Transverse colon (tissue), 4 donors: ENCODE measurements at regions not wholly inside any gene's neighbourhood (a gene's known extent, or its start where the extent isn't known, plus 50 kb on each side); places are given as distances from the start of the nearest gene placed in this dataset.

Experiments
- DNase-seq: peaks from one replicate; pipeline ENCODE4 v3.0.0-alpha.2; 2019
- H3K27ac ChIP-seq, 4 donors: fragments of 200-600 bp; sonication (generic); 2 replicates each; pipeline ENCODE4 v1.5.1; 2016 to 2018; ENCODE audit warnings: inconsistent platforms in 4 of 4
- H3K27me3 ChIP-seq: fragments of 200-600 bp; sonication (generic); 2 replicates; pipeline ENCODE4 v1.5.1; 2017; ENCODE audit warnings: inconsistent platforms
- H3K36me3 ChIP-seq, 4 donors: fragments of 200-600 bp; sonication (generic); 2 replicates each; pipeline ENCODE4 v1.5.1; 2017 to 2019; ENCODE audit warnings: inconsistent platforms in 4 of 4
- H3K4me1 ChIP-seq, 4 donors: fragments of 200-600 bp; sonication (generic); 2 replicates each; pipeline ENCODE4 v1.5.1; 2017 to 2020; ENCODE audit warnings: inconsistent platforms in 4 of 4
- H3K4me3 ChIP-seq, 4 donors: fragments of 200-600 bp; sonication (generic); 1 replicate in 1 of 4; 2 replicates in 3 of 4; pipeline versions ENCODE4 v1.5.1 to v1.6.1; 2017 to 2019; ENCODE audit warnings: inconsistent platforms in 4 of 4
- H3K9me3 ChIP-seq, 2 donors: fragments of 200-600 bp; sonication (generic); 2 replicates each; pipeline ENCODE4 v1.5.1; 2017 to 2019; ENCODE audit warnings: inconsistent platforms in 2 of 2
- EP300 ChIP-seq: sonication (generic); formaldehyde crosslinking; IDR thresholded peaks from one replicate; pipeline ENCODE4 v1.6.1; 2017; ENCODE audit warnings: antibody characterized with exemption, low read depth
- POLR2A ChIP-seq: fragments of 450-650 bp; IDR thresholded peaks from one replicate; pipeline ENCODE4 v1.6.1; 2016; ENCODE audit warnings: antibody characterized with exemption, mild to moderate bottlenecking, moderate library complexity
- POLR2AphosphoS5 ChIP-seq, 3 donors: sonication (generic); formaldehyde crosslinking; IDR thresholded peaks; one replicate each; pipeline ENCODE4 v1.6.1; 2016; ENCODE audit warnings: antibody characterized with exemption in 3 of 3
- whole genome bisulfite sequencing, 2 donors: methylation state at CpG; one replicate each; pipeline ENCODE4 v1.1.5; 2018; ENCODE audit warnings: low coverage in 1 of 2; 5-methylcytosine and 5-hydroxymethylcytosine counted together
- in situ Hi-C, 4 donors: fragments of 200-750 bp; cut with MboI; loops; one replicate each; pipeline versions ENCODE4 v1.15.0 to v1.15.1; 2017; ENCODE audit warnings: low sequenced_read_pairs in 3 of 4, low pct_ligation_motif_present in 1 of 4, low pct_unique_long_range_greater_than_20kb in 1 of 4
- intact Hi-C: fragments of 100-400 bp; cut with DNase I; formaldehyde crosslinking; loops from one replicate; pipeline ENCODE4 v1.15.1; 2023; ENCODE audit warnings: low total_unique reads
- TF ChIP-seq, protein P1 (sequence below), 5 experiments: fragments of 200-600 bp in 3 of 5; fragments of 450-650 bp in 2 of 5; sonication (generic) in 3 of 5; IDR thresholded peaks; 1 replicate in 2 of 5; 2 replicates in 3 of 5; pipeline ENCODE4 v1.5.1; 2016 to 2017; ENCODE audit warnings: antibody characterized with exemption in 5 of 5, inconsistent platforms in 3 of 5, mild to moderate bottlenecking in 2 of 5, moderate library complexity in 1 of 5

DNA sequence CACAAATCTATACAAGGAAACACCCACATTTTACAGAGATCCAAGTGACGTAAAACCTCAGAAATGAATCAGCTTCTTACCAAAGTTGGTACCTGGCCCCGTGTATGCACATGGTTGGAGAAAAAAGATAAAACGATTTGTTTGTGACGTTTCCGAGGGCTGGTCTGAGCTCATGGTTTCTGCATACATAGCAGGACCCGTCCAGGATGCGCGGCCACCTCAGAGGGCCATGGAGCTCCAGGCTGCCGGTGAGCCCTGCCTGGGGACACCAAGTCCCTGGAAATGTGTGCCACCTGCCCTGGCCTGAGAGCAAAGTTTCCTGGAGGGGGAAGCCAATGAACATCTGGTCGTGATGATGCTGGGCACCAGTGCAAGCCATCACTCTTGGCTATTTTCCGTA is 402.6 kb upstream of the MKI67 start:
- Histone ChIP-seq H3K27ac (no peak overlapping the region), H3K36me3 (no peaks in the 10 kb centered on the region), H3K4me1 (no peaks in the 10 kb centered on the region), H3K9me3 (no peaks in the 10 kb centered on the region), H3K27me3 (peaks cover 5% of the 10 kb centered on the region), H3K4me3 (no peak overlapping the region)
- no peak for TF ChIP-seq EP300
- 70 to 76% methylated on average over 9 to 11 of the region's 11 CpGs for WGBS, 2 donors
- in situ Hi-C loops = no loop called here
- DNase-seq = no peak
- intact Hi-C loops = no loop called here

DNA sequence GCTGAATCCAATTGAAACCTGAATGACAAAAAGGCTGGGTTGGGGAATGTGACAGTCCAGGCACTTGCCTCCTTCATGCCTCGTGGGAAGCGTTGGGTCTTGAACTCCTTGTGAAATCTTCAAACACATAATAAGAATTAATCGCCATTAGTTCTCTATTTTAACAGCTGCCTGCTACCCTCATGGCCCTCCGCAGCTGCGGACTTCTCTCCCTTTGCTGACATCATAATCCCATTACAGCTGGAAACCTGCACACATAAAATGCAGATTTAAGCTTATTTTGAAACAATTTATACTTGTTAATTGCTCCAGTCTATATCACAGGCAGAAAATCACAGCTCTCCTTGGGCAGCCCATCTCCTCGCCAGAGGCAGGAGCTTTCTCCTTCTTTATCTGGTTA is 403.0 kb upstream of the MKI67 start:
- 61 to 77% methylated on average over 3 to 6 of the region's 6 CpGs for WGBS, 2 donors
- TF ChIP-seq POLR2AphosphoS5 (IDR thresholded peaks at IDR 0.05) = no peak
- no peak for TF ChIP-seq POLR2A
- TF ChIP-seq, protein P1, sequence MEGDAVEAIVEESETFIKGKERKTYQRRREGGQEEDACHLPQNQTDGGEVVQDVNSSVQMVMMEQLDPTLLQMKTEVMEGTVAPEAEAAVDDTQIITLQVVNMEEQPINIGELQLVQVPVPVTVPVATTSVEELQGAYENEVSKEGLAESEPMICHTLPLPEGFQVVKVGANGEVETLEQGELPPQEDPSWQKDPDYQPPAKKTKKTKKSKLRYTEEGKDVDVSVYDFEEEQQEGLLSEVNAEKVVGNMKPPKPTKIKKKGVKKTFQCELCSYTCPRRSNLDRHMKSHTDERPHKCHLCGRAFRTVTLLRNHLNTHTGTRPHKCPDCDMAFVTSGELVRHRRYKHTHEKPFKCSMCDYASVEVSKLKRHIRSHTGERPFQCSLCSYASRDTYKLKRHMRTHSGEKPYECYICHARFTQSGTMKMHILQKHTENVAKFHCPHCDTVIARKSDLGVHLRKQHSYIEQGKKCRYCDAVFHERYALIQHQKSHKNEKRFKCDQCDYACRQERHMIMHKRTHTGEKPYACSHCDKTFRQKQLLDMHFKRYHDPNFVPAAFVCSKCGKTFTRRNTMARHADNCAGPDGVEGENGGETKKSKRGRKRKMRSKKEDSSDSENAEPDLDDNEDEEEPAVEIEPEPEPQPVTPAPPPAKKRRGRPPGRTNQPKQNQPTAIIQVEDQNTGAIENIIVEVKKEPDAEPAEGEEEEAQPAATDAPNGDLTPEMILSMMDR (IDR thresholded peaks at IDR 0.05) = no peak
- TF ChIP-seq EP300 = no peak
- Histone ChIP-seq H3K27ac (no peak overlapping the region), H3K4me1 (no peaks in the 10 kb centered on the region), H3K27me3 (peaks cover 5% of the 10 kb centered on the region), H3K4me3 (no peak overlapping the region), H3K9me3 (no peaks in the 10 kb centered on the region), H3K36me3 (no peaks in the 10 kb centered on the region)
- no peak for DNase-seq
- intact Hi-C loops = no loop called here
- in situ Hi-C loops = no loop called here

GRCh38 chr10:128530301-128530700 is 404.1 kb upstream of the MKI67 start:
- 48 to 54% methylated on average over 5 of the region's 5 CpGs for WGBS, 2 donors
- H3K9me3 ChIP-seq = no peaks in the 10 kb centered on the region
- no peak overlapping the region for H3K4me3 ChIP-seq
- no peaks in the 10 kb centered on the region for H3K4me1 ChIP-seq
- in situ Hi-C loops = no loop called here
- peaks cover 15% of the 10 kb centered on the region for H3K27me3 ChIP-seq
- intact Hi-C loops = loop anchor here (10.0 kb wide), 1 partner anchor 1376 kb away; no protein-coding TSS in a partner anchor
- no peaks in the 10 kb centered on the region for H3K36me3 ChIP-seq
- no peak for DNase-seq
- no peak for TF ChIP-seq EP300
- TF ChIP-seq POLR2AphosphoS5 (IDR thresholded peaks at IDR 0.05) = no peak
- TF ChIP-seq, protein P1 (IDR thresholded peaks at IDR 0.05) = peak in 4 of 5 experiments; percentile 35 to 56 (median 46)
- TF ChIP-seq POLR2A = no peak
- no peak overlapping the region for H3K27ac ChIP-seq

GRCh38 chr10:128530946-128531345 is 404.7 kb upstream of the MKI67 start:
- intact Hi-C loops = loop anchor here (10.0 kb wide), 1 partner anchor 1376 kb away; no protein-coding TSS in a partner anchor
- Histone ChIP-seq H3K27ac (no peak overlapping the region), H3K4me1 (no peaks in the 10 kb centered on the region), H3K27me3 (peaks cover 17% of the 10 kb centered on the region), H3K36me3 (no peaks in the 10 kb centered on the region), H3K9me3 (no peaks in the 10 kb centered on the region), H3K4me3 (no peak overlapping the region)
- in situ Hi-C loops = no loop called here
- WGBS, 2 donors = 54% methylated on average over 2 of the region's 2 CpGs; no CpG with 5 or more reads in 1 of the 2 donors
- no peak for DNase-seq
- TF ChIP-seq EP300 (no peak), POLR2AphosphoS5 (IDR thresholded peaks at IDR 0.05) (no peak), POLR2A (no peak)
- TF ChIP-seq, protein P1 (IDR thresholded peaks at IDR 0.05) = no peak

GRCh38 chr10:128534686-128535085 is 408.5 kb upstream of the MKI67 start:
- 81 to 83% methylated on average over 5 of the region's 5 CpGs for WGBS, 2 donors
- no peaks in the 10 kb centered on the region for H3K4me1 ChIP-seq
- H3K9me3 ChIP-seq = no peaks in the 10 kb centered on the region
- no peak for DNase-seq
- no peak overlapping the region for H3K4me3 ChIP-seq
- in situ Hi-C loops = no loop called here
- H3K27ac ChIP-seq = no peak overlapping the region
- TF ChIP-seq, protein P1 (IDR thresholded peaks at IDR 0.05) = no peak
- TF ChIP-seq EP300 = no peak
- TF ChIP-seq POLR2A = no peak
- no peak for TF ChIP-seq POLR2AphosphoS5 (IDR thresholded peaks at IDR 0.05)
- H3K36me3 ChIP-seq = no peaks in the 10 kb centered on the region
- H3K27me3 ChIP-seq = peaks cover 54% of the 10 kb centered on the region
- intact Hi-C loops = loop anchor here (10.0 kb wide), 1 partner anchor 1380 kb away; no protein-coding TSS in a partner anchor
